GM18505 (cell line): ENCODE measurements at regions not wholly inside any gene's neighbourhood (a gene's known extent, or its start where the extent isn't known, plus 50 kb on each side); places are given as distances from the start of the nearest gene placed in this dataset.

Experiments used
- ATAC-seq: cut with Tn5 transposase; IDR thresholded peaks from one replicate; pipeline ENCODE4 v1.9.1; 2021; ENCODE audit not compliant: unreplicated experiment
- POLR2A ChIP-seq: IDR thresholded peaks from 4 replicates; pipeline ENCODE4 v1.6.1; 2011; ENCODE audit warnings: borderline replicate concordance; ENCODE audit not compliant: insufficient read depth, insufficient read length; ENCODE audit errors: extremely low read depth

GRCh38 chr10:28845009-28845682 is 167.8 kb downstream of the BAMBI start:
- no peak for ATAC-seq
- TF ChIP-seq POLR2A = no peak

- ATAC-seq = no peak
- no peak for TF ChIP-seq POLR2A
Observed at GRCh38 chr10:28849309-28849708, 172.0 kb downstream of the BAMBI start.

- TF ChIP-seq POLR2A = no peak
- no peak for ATAC-seq
Observed at GRCh38 chr10:28849821-28850220, 172.5 kb downstream of the BAMBI start.

GRCh38 chr10:28850784-28851183 is 173.5 kb downstream of the BAMBI start:
- TF ChIP-seq POLR2A = no peak
- no peak for ATAC-seq

GRCh38 chr10:28853195-28853594 is 175.9 kb downstream of the BAMBI start:
- ATAC-seq = no peak
- no peak for TF ChIP-seq POLR2A

GRCh38 chr10:28857164-28857563 is 179.8 kb downstream of the BAMBI start:
- no peak for TF ChIP-seq POLR2A

GRCh38 chr10:28858646-28859045 is 181.3 kb downstream of the BAMBI start:
- no peak for TF ChIP-seq POLR2A
- ATAC-seq = no peak

More at GRCh38 chr10:28857164-28857563, 179.8 kb downstream of the BAMBI start:
- no peak for ATAC-seq

- no peak for ATAC-seq
- no peak for TF ChIP-seq POLR2A
Observed at GRCh38 chr10:28859791-28860190, 182.5 kb downstream of the BAMBI start.

- no peak for TF ChIP-seq POLR2A
- ATAC-seq = no peak
Observed at GRCh38 chr10:28862219-28862618, 184.9 kb downstream of the BAMBI start.

GRCh38 chr10:28869606-28870201 is 192.4 kb downstream of the BAMBI start:
- ATAC-seq = no peak
- TF ChIP-seq POLR2A = no peak

GRCh38 chr10:28871665-28872064 is 194.3 kb downstream of the BAMBI start:
- no peak for TF ChIP-seq POLR2A
- no peak for ATAC-seq

GRCh38 chr10:28872587-28873165 is 195.4 kb downstream of the BAMBI start:
- no peak for ATAC-seq
- no peak for TF ChIP-seq POLR2A

GRCh38 chr10:28873540-28873939 is 196.2 kb downstream of the BAMBI start:
- no peak for TF ChIP-seq POLR2A
- ATAC-seq = no peak

- no peak for TF ChIP-seq POLR2A
- no peak for ATAC-seq
Observed at GRCh38 chr10:28874210-28874609, 196.9 kb downstream of the BAMBI start.

- TF ChIP-seq POLR2A = no peak
- ATAC-seq = no peak
Observed at GRCh38 chr10:28875549-28876081, 198.3 kb downstream of the BAMBI start.
